ENCODE measurements at regions not wholly inside any gene's neighbourhood (a gene's known extent, or its start where the extent isn't known, plus 50 kb on each side); places are given as distances from the start of the nearest gene placed in this dataset.

- Mint-ChIP-seq H3K36me3 (ENCODE audit: low read depth) (peaks cover 3% of the 10 kb centered on the region), H3K4me1 (peaks cover 7% of the 10 kb centered on the region), H3K4me3 (no peak overlapping the region), H3K27ac (no peak overlapping the region), H3K27me3 (peaks cover 49% of the 10 kb centered on the region)
- no peak for DNase-seq
- no peak for ATAC-seq
- H3K9me3 ChIP-seq (ENCODE audit: control insufficient read depth, low read length, poor library complexity, severe bottlenecking): no peaks in the 10 kb centered on the region
Measured at GRCh38 chr10:50988792-50989191, 85.5 kb upstream of the PRKG1 start.

- peak; percentile 41 for ATAC-seq
- no peaks in the 10 kb centered on the region for H3K9me3 ChIP-seq (ENCODE audit: control insufficient read depth, low read length, poor library complexity, severe bottlenecking)
- peak overlapping the region; percentile 80 for H3K4me3 Mint-ChIP-seq
- H3K4me1 Mint-ChIP-seq: peaks cover 9% of the 10 kb centered on the region
- DNase-seq: no peak
- H3K27ac Mint-ChIP-seq: no peak overlapping the region
- peaks cover 61% of the 10 kb centered on the region for H3K27me3 Mint-ChIP-seq
- H3K36me3 Mint-ChIP-seq (ENCODE audit: low read depth): peaks cover 3% of the 10 kb centered on the region
Measured at GRCh38 chr10:50990568-50991455, 83.5 kb upstream of the PRKG1 start.

- Mint-ChIP-seq H3K4me3 (peak overlapping the region; percentile 80), H3K27ac (no peak overlapping the region), H3K27me3 (peaks cover 65% of the 10 kb centered on the region), H3K4me1 (peaks cover 9% of the 10 kb centered on the region), H3K36me3 (ENCODE audit: low read depth) (peaks cover 3% of the 10 kb centered on the region)
- DNase-seq (no peak), ATAC-seq (no peak)
- no peaks in the 10 kb centered on the region for H3K9me3 ChIP-seq (ENCODE audit: control insufficient read depth, low read length, poor library complexity, severe bottlenecking)
Measured at GRCh38 chr10:50991456-50992355, 82.6 kb upstream of the PRKG1 start.

- Mint-ChIP-seq H3K27ac (no peak overlapping the region), H3K4me3 (peak overlapping the region; percentile 21), H3K36me3 (ENCODE audit: low read depth) (peaks cover 3% of the 10 kb centered on the region), H3K4me1 (peaks cover 9% of the 10 kb centered on the region), H3K27me3 (peaks cover 66% of the 10 kb centered on the region)
- ATAC-seq: no peak
- no peak for DNase-seq
- H3K9me3 ChIP-seq (ENCODE audit: control insufficient read depth, low read length, poor library complexity, severe bottlenecking): no peaks in the 10 kb centered on the region
Measured at GRCh38 chr10:50992356-50992901, 81.9 kb upstream of the PRKG1 start.

- H3K27me3 Mint-ChIP-seq: peaks cover 69% of the 10 kb centered on the region
- no peak overlapping the region for H3K4me3 Mint-ChIP-seq
Measured at GRCh38 chr10:50992972-50993766, 81.1 kb upstream of the PRKG1 start.

GRCh38 chr10:50993771-50994251 lies 80.5 kb upstream of the PRKG1 start:
- DNase-seq (no peak), ATAC-seq (no peak)
- no peak overlapping the region for H3K4me3 Mint-ChIP-seq
- peaks cover 67% of the 10 kb centered on the region for H3K27me3 Mint-ChIP-seq
- no peak overlapping the region for H3K27ac Mint-ChIP-seq
- peaks cover 9% of the 10 kb centered on the region for H3K4me1 Mint-ChIP-seq
- H3K9me3 ChIP-seq (ENCODE audit: control insufficient read depth, low read length, poor library complexity, severe bottlenecking): no peaks in the 10 kb centered on the region
- peaks cover 3% of the 10 kb centered on the region for H3K36me3 Mint-ChIP-seq (ENCODE audit: low read depth)

More at GRCh38 chr10:50992972-50993766, 81.1 kb upstream of the PRKG1 start:
- Mint-ChIP-seq H3K27ac (no peak overlapping the region), H3K4me1 (peaks cover 9% of the 10 kb centered on the region), H3K36me3 (ENCODE audit: low read depth) (peaks cover 3% of the 10 kb centered on the region)
- no peak for DNase-seq
- H3K9me3 ChIP-seq (ENCODE audit: control insufficient read depth, low read length, poor library complexity, severe bottlenecking): no peaks in the 10 kb centered on the region
- no peak for ATAC-seq

GRCh38 chr10:50997461-50997860 lies 76.8 kb upstream of the PRKG1 start:
- no peaks in the 10 kb centered on the region for H3K9me3 ChIP-seq (ENCODE audit: control insufficient read depth, low read length, poor library complexity, severe bottlenecking)
- H3K4me3 Mint-ChIP-seq: no peak overlapping the region
- DNase-seq (no peak), ATAC-seq (no peak)
- H3K4me1 Mint-ChIP-seq: peaks cover 6% of the 10 kb centered on the region
- peaks cover 44% of the 10 kb centered on the region for H3K27me3 Mint-ChIP-seq
- no peak overlapping the region for H3K27ac Mint-ChIP-seq
- no peaks in the 10 kb centered on the region for H3K36me3 Mint-ChIP-seq (ENCODE audit: low read depth)

- no peaks in the 10 kb centered on the region for H3K4me1 Mint-ChIP-seq
- ATAC-seq (no peak), DNase-seq (no peak)
- no peaks in the 10 kb centered on the region for H3K9me3 ChIP-seq (ENCODE audit: control insufficient read depth, low read length, poor library complexity, severe bottlenecking)
- peaks cover 27% of the 10 kb centered on the region for H3K27me3 Mint-ChIP-seq
- H3K27ac Mint-ChIP-seq: no peak overlapping the region
- H3K36me3 Mint-ChIP-seq (ENCODE audit: low read depth): no peaks in the 10 kb centered on the region
- no peak overlapping the region for H3K4me3 Mint-ChIP-seq
Measured at GRCh38 chr10:50999163-50999562, 75.1 kb upstream of the PRKG1 start.

- Mint-ChIP-seq H3K4me3 (no peak overlapping the region), H3K27ac (no peak overlapping the region), H3K36me3 (ENCODE audit: low read depth) (no peaks in the 10 kb centered on the region), H3K4me1 (no peaks in the 10 kb centered on the region), H3K27me3 (peaks cover 26% of the 10 kb centered on the region)
- ATAC-seq (no peak), DNase-seq (no peak)
- H3K9me3 ChIP-seq (ENCODE audit: control insufficient read depth, low read length, poor library complexity, severe bottlenecking): no peaks in the 10 kb centered on the region
Measured at GRCh38 chr10:51000164-51000563, 74.1 kb upstream of the PRKG1 start.

- Mint-ChIP-seq H3K27me3 (peaks cover 25% of the 10 kb centered on the region), H3K4me1 (no peaks in the 10 kb centered on the region), H3K36me3 (ENCODE audit: low read depth) (no peaks in the 10 kb centered on the region), H3K27ac (no peak overlapping the region), H3K4me3 (no peak overlapping the region)
- ATAC-seq: no peak
- no peak for DNase-seq
- no peaks in the 10 kb centered on the region for H3K9me3 ChIP-seq (ENCODE audit: control insufficient read depth, low read length, poor library complexity, severe bottlenecking)
Measured at GRCh38 chr10:51000976-51001375, 73.3 kb upstream of the PRKG1 start.

- Mint-ChIP-seq H3K4me1 (no peaks in the 10 kb centered on the region), H3K36me3 (ENCODE audit: low read depth) (no peaks in the 10 kb centered on the region), H3K27ac (no peak overlapping the region), H3K4me3 (no peak overlapping the region), H3K27me3 (peaks cover 22% of the 10 kb centered on the region)
- DNase-seq (no peak), ATAC-seq (no peak)
- H3K9me3 ChIP-seq (ENCODE audit: control insufficient read depth, low read length, poor library complexity, severe bottlenecking): no peaks in the 10 kb centered on the region
Measured at GRCh38 chr10:51001587-51001986, 72.7 kb upstream of the PRKG1 start.

GRCh38 chr10:51002469-51002868 lies 71.8 kb upstream of the PRKG1 start:
- H3K9me3 ChIP-seq (ENCODE audit: control insufficient read depth, low read length, poor library complexity, severe bottlenecking): no peaks in the 10 kb centered on the region
- H3K27me3 Mint-ChIP-seq: peaks cover 19% of the 10 kb centered on the region
- H3K36me3 Mint-ChIP-seq (ENCODE audit: low read depth): no peaks in the 10 kb centered on the region
- DNase-seq (no peak), ATAC-seq (no peak)
- H3K27ac Mint-ChIP-seq: no peak overlapping the region
- no peak overlapping the region for H3K4me3 Mint-ChIP-seq
- H3K4me1 Mint-ChIP-seq: no peaks in the 10 kb centered on the region
